ENCODE measurements at regions not wholly inside any gene's neighbourhood (a gene's known extent, or its start where the extent isn't known, plus 50 kb on each side); places are given as distances from the start of the nearest gene placed in this dataset.

DNA sequence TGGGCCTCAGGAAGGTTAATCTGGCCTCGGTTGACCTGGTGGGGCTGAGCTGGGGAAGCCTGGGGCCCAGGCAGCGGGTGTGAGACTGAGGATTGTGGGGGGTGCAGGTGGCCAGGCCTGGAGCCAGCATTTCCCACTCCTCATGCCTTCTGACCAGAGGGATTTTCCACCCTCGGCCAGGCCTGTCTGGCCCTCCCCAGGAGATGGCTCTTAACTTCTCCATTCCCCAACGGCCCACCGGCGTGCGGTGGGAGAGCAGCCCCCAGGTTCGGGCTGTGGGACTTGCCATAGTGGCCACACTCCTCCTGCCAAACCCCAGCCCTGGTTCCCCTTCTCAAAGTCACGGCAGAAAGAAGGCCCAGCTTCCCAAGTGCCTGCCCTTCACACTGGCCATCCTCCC, 126.5 kb upstream of the RUNX3 start:
- no peak for DNase-seq (ENCODE audit: low read depth)

GRCh38 chr1:25055961-25056360, 125.9 kb upstream of the RUNX3 start:
- no peak for DNase-seq (ENCODE audit: low read depth)

GRCh38 chr1:25055324-25055780, 125.3 kb upstream of the RUNX3 start:
- no peak for DNase-seq (ENCODE audit: low read depth)

GRCh38 chr1:25054526-25055323, 124.6 kb upstream of the RUNX3 start:
- no peak for DNase-seq (ENCODE audit: low read depth)

- DNase-seq (ENCODE audit: low read depth) = no peak
Observed at GRCh38 chr1:25053576-25054250, 123.6 kb upstream of the RUNX3 start.

DNA sequence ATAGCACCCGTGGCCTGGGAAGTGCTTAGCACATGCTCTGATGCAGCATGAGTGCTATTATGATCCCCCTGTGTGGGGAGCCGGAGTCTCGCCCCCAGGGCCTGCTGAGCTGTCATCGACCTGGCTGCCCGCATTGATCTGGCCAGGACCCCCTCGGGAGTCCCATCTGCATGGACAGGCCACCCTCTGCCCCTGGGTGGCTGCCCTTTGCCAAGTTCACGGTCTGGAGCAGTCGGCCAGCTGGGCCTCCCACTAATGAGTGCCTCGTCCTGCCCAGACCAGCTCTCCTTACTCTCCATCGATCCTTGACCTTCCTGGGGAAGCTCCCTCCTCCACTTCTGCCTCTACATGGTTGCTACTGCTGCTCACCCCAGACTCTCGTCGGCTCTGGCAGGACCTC, 121.8 kb upstream of the RUNX3 start:
- no peak for DNase-seq (ENCODE audit: low read depth)

- no peak for DNase-seq (ENCODE audit: low read depth)
Observed at GRCh38 chr1:25051504-25051903, 121.4 kb upstream of the RUNX3 start.

DNA sequence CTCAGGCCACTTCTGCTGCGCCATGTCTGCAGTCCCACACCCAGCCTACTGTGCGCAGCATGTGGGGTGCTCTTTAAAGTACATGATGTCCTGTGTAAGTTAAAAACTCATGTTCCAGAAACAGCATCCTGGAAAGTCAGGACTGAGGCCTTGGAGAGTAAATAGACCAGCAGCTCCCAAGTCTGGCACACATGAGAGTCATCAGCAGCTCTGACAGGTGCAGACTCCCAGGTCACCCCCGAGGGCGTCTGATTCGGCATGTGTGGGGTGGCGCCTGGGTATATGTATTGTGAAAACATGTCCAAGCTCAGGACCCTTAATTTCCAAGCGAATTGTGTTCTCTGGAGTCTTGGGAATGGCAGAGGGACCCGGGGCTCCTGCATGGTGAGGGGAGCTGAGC, 120.1 kb upstream of the RUNX3 start:
- DNase-seq (ENCODE audit: low read depth) = no peak

DNA sequence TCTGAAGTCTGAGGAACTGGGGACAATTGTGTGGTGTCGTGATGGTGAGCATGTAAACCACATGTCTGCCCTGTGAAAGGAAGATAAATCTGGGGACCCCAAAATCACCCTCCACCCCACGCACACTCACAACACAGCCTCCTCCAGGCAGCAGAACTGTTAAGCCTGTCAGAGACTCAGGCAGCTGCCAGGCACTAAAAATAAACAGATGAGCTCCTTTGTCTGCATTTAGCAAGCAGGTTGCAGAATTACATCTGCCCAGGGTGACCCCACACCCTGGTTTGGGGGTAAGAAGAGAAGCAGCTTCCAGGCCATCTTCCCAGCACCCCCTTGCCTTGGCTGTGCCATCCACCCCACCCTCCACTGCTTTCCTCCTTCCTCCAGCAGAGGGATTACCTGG, 119.1 kb upstream of the RUNX3 start:
- DNase-seq (ENCODE audit: low read depth) = no peak

GRCh38 chr1:25048728-25049127, 118.7 kb upstream of the RUNX3 start:
- no peak for DNase-seq (ENCODE audit: low read depth)

DNA sequence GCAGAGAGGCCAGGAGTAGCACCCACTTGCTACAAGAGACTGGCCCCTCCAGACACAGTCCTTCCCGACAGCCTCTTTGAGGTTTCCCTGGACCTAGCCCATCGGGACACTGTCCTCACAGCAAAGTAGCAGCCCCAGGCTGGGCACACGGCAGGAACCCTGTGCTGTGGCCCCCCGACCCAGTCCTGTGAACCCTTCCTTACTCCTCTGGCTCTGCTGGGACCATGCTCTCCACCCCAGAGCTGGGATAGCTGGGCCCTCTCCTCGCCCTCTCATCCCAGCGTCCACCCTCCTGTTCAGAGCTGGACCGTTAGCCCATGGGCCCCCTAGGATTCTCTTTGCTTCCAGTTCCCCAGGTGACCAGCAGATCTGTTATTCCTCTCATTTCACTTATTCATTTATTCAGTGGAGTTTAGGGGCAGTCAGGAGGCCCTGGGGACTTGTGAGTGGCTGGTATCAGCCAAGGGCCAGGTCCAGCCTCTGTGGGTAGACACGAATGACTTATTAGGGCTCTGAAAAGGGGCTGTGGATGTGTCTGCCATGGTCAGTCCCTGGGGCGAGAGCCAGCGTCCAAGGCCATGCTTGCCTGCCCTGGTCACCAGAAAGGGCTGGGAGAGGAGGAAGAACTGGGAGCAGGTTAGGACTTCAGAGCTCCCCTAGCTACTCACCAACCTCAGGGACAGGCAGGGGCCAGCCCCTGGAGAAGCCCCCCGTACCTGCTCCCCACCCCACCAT, 117.6 kb upstream of the RUNX3 start:
- DNase-seq (ENCODE audit: low read depth) = no peak

- DNase-seq (ENCODE audit: low read depth) = no peak
Observed at GRCh38 chr1:25046194-25046532, 116.1 kb upstream of the RUNX3 start.

DNA sequence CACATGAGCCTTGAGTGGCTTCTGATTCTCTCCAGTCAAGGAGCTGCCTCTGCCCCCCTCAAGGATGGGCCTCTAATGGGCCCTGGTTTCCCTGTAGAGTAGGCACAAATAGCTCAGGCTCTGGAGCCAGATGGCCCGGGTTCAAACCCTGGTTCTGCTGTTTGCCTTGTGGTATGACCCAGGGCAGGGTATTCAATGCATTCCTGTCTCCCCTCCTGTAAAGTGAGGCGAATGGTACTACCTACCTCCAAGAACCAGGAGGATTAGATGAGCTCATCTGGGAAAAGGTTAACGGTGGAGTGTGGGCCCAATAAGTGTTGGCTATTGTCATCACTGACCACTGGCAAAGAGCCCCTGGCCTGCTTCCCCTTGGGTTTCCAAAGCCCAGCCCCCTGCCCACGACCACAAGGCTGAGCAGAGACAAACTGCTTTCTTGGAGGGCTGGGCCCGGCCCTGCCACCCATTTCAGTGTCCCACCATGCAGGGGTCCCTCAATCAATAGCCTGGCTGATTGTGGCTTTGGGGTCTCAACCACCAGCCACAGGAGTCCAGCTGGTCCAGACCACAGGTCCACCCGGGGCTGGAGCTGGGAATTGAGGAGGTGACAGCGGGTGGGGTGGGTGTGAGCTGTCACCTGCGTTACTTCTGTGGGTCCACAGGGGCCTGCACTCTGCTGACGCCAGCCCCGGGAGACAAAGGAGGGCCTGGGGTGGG, 115.6 kb upstream of the RUNX3 start:
- DNase-seq (ENCODE audit: low read depth) = no peak

DNA sequence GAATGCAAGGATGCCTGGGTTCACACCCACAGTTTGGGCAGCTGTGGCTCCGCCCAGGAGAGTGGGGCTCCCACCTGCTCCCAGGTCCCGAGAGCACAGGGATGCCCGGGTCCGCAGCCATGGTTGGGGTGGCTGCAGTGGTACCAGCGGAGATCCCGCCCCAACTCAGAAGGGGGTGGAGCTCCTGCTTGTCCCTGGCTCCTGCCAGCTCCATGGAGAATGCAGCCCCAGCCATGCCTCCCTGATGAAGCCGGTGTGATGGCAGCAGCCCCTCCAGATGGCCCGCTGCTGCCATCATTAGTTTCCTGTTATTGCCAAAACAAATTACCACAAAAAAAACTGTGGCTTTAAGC, 113.1 kb upstream of the RUNX3 start:
- DNase-seq (ENCODE audit: low read depth) = no peak

- DNase-seq (ENCODE audit: low read depth) = no peak
Observed at GRCh38 chr1:25042331-25043227, 112.5 kb upstream of the RUNX3 start.

- DNase-seq (ENCODE audit: low read depth) = no peak
Observed at GRCh38 chr1:25041916-25042315, 111.8 kb upstream of the RUNX3 start.

DNA sequence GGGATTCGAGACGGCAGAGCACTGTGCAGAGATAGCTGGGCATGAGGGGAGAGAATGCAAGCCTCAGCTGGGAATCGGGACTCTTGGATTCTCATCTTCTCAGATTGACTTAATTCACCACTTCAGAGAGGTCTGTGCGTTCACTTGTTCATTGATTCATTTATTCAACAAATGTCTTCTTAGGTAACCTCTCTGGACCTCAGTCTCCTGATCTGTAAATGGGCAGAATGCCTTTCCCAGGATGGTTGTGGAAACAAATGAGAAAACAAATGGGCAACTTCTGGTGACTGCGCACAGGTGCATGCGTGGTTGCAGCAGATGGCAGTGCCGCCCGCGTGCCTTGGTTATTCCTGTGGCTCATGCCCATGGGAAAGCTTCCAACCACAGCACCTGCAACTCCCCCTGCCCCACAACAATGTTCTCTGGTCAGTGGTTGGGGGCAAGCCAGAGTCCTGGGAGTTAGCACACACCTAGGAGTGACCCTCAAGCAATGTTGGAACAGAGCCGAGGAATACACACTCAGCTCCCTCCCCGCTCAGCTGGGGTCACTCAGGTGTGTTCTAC, 110.1 kb upstream of the RUNX3 start:
- no peak for DNase-seq (ENCODE audit: low read depth)

DNA sequence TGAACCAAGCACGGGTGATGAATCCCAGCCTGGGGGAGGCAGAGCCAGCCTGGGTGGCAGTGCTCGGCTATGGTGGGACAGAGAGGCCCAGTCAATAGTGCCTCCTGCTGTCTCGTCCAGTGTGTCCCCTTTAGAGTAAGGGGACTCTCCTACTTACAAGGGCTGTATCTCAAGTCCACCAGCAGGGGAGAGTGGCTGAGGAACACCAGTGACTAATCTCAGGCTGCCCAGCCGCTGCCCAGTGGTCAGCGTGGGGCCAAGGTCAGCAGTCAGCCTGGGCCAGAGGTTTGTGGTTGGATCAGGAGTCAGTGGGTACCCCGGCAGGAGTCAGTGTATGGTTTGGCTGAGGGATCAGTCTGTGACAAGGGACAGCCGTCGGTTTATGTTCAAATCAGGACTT, 109.2 kb upstream of the RUNX3 start:
- no peak for DNase-seq (ENCODE audit: low read depth)

DNA sequence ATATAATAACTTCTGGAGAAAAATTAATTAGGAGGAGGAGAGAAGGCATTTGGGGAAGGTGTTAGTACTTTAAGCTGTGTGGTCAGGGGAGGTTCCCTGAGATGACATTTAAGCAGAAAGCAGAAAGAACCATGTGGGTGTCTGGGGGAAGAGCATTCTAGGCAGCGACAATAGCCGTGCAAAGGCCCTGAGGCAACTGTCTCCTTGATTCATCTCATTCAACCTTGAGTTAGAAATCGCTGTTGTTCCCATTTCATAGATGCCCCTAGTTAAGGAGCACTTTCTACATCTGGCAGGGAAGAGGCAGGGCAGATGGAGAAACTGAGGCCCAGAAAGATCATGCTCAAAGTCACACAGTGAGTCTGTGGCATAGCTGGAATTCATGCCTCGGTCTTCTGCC, 108.6 kb upstream of the RUNX3 start:
- no peak for DNase-seq (ENCODE audit: low read depth)

DNA sequence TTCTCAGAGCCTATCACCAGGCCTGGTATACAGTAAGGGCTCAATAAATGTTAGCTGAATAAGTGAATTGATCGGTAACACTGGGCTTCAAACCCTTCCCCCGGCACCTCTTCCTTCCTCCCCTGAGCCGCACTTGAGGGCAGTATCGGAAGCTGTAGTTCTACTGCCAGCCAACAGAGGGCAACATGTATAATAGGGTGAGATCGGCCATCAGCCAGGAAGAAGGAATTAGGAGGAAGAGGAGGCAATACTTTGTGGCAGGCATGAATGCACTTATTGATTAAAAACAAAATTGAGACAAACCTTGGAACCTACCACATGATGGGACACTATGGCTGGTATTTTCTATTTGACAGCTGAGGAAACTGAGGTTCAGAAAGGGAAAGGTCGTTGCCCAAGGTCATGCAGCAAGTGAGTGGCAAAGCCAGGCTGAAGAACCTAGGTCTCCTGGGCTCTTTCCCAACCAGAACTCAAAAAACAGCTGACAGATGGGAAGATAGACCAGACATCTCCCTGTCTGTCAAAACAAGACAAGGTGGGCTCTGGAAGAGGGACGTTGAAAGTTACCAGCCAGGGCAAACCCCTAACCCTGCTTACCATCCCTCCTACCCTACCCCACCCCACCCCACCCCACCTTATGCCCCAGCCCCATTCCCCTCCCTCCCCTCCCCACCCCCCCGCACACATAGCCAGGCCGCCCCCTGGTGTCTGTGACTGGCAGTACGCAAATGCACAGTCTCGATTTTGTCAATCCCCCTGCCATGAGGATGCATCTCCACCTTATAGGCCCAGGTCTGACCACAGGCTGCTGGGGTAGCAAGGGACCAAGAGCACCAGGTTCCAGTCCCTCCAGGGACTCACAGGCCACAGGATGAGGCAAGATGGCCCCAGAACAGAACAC, 107.3 kb upstream of the RUNX3 start:
- DNase-seq (ENCODE audit: low read depth) = no peak

Data from stromal cell of bone marrow (primary cell).